Activated CD4-positive, alpha-beta T cell treated with anti-CD3 and anti-CD28 coated beads for 36 hours (primary cell): ENCODE measurements at regions not wholly inside any gene's neighbourhood (a gene's known extent, or its start where the extent isn't known, plus 50 kb on each side); places are given as distances from the start of the nearest gene placed in this dataset.

ENCODE experiments used
- ATAC-seq: fragments of 200-7000 bp; cut with Tn5 transposase; one replicate; pipeline ENCODE4 v1.10.0; 2021; ENCODE audit warnings: mild to moderate bottlenecking, moderate library complexity
- CTCF ChIA-PET: fragments of 350-600 bp; sonication (Branson Sonifier 250); formaldehyde crosslinking; loops from one replicate; lab custom pipeline; 2021; ENCODE audit warnings: antibody characterized with exemption; lab: Charles Lee
- POLR2A ChIA-PET: fragments of 350-600 bp; sonication (Branson Sonifier 250); formaldehyde crosslinking; loops from one replicate; lab custom pipeline; 2021; ENCODE audit warnings: antibody characterized with exemption, inconsistent platforms; lab: Charles Lee
- DNase-seq: peaks from one replicate; pipeline ENCODE4 v3.0.0-alpha.2; 2020
- H3K27ac Mint-ChIP-seq: one replicate; pipeline ENCODE4 v1.8.0; 2021; ENCODE audit warnings: mixed read lengths
- H3K27me3 Mint-ChIP-seq: one replicate; pipeline ENCODE4 v1.8.0; 2021; ENCODE audit warnings: mixed read lengths
- H3K36me3 Mint-ChIP-seq: one replicate; pipeline ENCODE4 v1.8.0; 2021; ENCODE audit warnings: low read depth, mixed read lengths
- H3K4me1 Mint-ChIP-seq: one replicate; pipeline ENCODE4 v1.8.0; 2021; ENCODE audit warnings: mixed read lengths
- H3K4me3 Mint-ChIP-seq: one replicate; pipeline ENCODE4 v1.8.0; 2021; ENCODE audit warnings: mild to moderate bottlenecking, moderate library complexity, mixed read lengths
- H3K9me3 Mint-ChIP-seq: one replicate; pipeline ENCODE4 v1.8.0; 2021; ENCODE audit warnings: low read depth, mixed read lengths
- intact Hi-C, 2 experiments: fragments of 100-400 bp; cut with DNase I in 1 of 2; cut with micrococcal nuclease in 1 of 2; formaldehyde crosslinking; loops; one replicate each; pipeline versions ENCODE4 v1.14.2 to v1.15.1; 2022 to 2024; cut with DNase I, micrococcal nuclease

- no peaks in the 10 kb centered on the region for H3K36me3 Mint-ChIP-seq
- ATAC-seq = no peak
- POLR2A ChIA-PET = no interaction called here
- peaks cover 11% of the 10 kb centered on the region for H3K9me3 Mint-ChIP-seq
- H3K27me3 Mint-ChIP-seq = no peaks in the 10 kb centered on the region
- H3K4me1 Mint-ChIP-seq = no peaks in the 10 kb centered on the region
- no peak for DNase-seq
- CTCF ChIA-PET = interaction anchor here (0.7 kb wide), 1 partner anchor 59 kb away, joined by 3 read pairs; no protein-coding TSS in a partner anchor
- intact Hi-C loops = no loop called here
- H3K4me3 Mint-ChIP-seq = no peak overlapping the region
- H3K27ac Mint-ChIP-seq = no peak overlapping the region
Observed at GRCh38 chr13:34808649-34809048, 133.4 kb upstream of the NBEA start.

GRCh38 chr13:34810996-34811395, 131.1 kb upstream of the NBEA start:
- Mint-ChIP-seq H3K27me3 (no peaks in the 10 kb centered on the region), H3K4me3 (no peak overlapping the region), H3K9me3 (peaks cover 11% of the 10 kb centered on the region), H3K27ac (no peak overlapping the region), H3K36me3 (no peaks in the 10 kb centered on the region), H3K4me1 (no peaks in the 10 kb centered on the region)
- POLR2A ChIA-PET = no interaction called here
- intact Hi-C loops = no loop called here
- ATAC-seq = no peak
- CTCF ChIA-PET = no interaction called here
- DNase-seq = no peak

GRCh38 chr13:34815526-34815925, 126.5 kb upstream of the NBEA start:
- Mint-ChIP-seq H3K27ac (no peak overlapping the region), H3K36me3 (no peaks in the 10 kb centered on the region), H3K4me1 (no peaks in the 10 kb centered on the region), H3K4me3 (no peak overlapping the region), H3K9me3 (peaks cover 11% of the 10 kb centered on the region), H3K27me3 (peaks cover 2% of the 10 kb centered on the region)
- ChIA-PET POLR2A (no interaction called here), CTCF (no interaction called here)
- intact Hi-C loops = no loop called here
- DNase-seq (no peak), ATAC-seq (no peak)

- no peak overlapping the region for H3K4me3 Mint-ChIP-seq
- DNase-seq (no peak), ATAC-seq (no peak)
- peaks cover 5% of the 10 kb centered on the region for H3K27me3 Mint-ChIP-seq
- intact Hi-C loops = no loop called here
- H3K27ac Mint-ChIP-seq = no peak overlapping the region
- no peaks in the 10 kb centered on the region for H3K36me3 Mint-ChIP-seq
- no peaks in the 10 kb centered on the region for H3K4me1 Mint-ChIP-seq
- ChIA-PET POLR2A (no interaction called here), CTCF (no interaction called here)
- peaks cover 11% of the 10 kb centered on the region for H3K9me3 Mint-ChIP-seq
Observed at GRCh38 chr13:34816245-34816884, 125.7 kb upstream of the NBEA start.

GRCh38 chr13:34816908-34817665, 125.0 kb upstream of the NBEA start:
- intact Hi-C loops = no loop called here
- H3K4me3 Mint-ChIP-seq = no peak overlapping the region
- CTCF ChIA-PET = no interaction called here
- ATAC-seq (no peak), DNase-seq (no peak)
- H3K4me1 Mint-ChIP-seq = no peaks in the 10 kb centered on the region
- peaks cover 10% of the 10 kb centered on the region for H3K9me3 Mint-ChIP-seq
- no peak overlapping the region for H3K27ac Mint-ChIP-seq
- H3K36me3 Mint-ChIP-seq = no peaks in the 10 kb centered on the region
- peaks cover 5% of the 10 kb centered on the region for H3K27me3 Mint-ChIP-seq
- POLR2A ChIA-PET = no interaction called here

GRCh38 chr13:34822650-34823049, 119.4 kb upstream of the NBEA start:
- ATAC-seq = no peak
- H3K4me1 Mint-ChIP-seq = no peaks in the 10 kb centered on the region
- H3K36me3 Mint-ChIP-seq = no peaks in the 10 kb centered on the region
- POLR2A ChIA-PET = no interaction called here
- H3K9me3 Mint-ChIP-seq = no peaks in the 10 kb centered on the region
- DNase-seq = no peak
- peaks cover 6% of the 10 kb centered on the region for H3K27me3 Mint-ChIP-seq
- no peak overlapping the region for H3K4me3 Mint-ChIP-seq
- CTCF ChIA-PET = no interaction called here
- intact Hi-C loops = no loop called here
- no peak overlapping the region for H3K27ac Mint-ChIP-seq

- intact Hi-C loops = no loop called here
- Mint-ChIP-seq H3K27ac (no peak overlapping the region), H3K27me3 (peaks cover 4% of the 10 kb centered on the region), H3K4me3 (no peak overlapping the region), H3K36me3 (no peaks in the 10 kb centered on the region), H3K4me1 (no peaks in the 10 kb centered on the region), H3K9me3 (no peaks in the 10 kb centered on the region)
- CTCF ChIA-PET = no interaction called here
- DNase-seq (no peak), ATAC-seq (no peak)
- POLR2A ChIA-PET = no interaction called here
Observed at GRCh38 chr13:34826432-34826831, 115.6 kb upstream of the NBEA start.

GRCh38 chr13:34833562-34834182, 108.4 kb upstream of the NBEA start:
- ATAC-seq = peak; percentile 33

GRCh38 chr13:34842466-34842865, 99.6 kb upstream of the NBEA start:
- Mint-ChIP-seq H3K4me1 (no peaks in the 10 kb centered on the region), H3K4me3 (no peak overlapping the region), H3K36me3 (no peaks in the 10 kb centered on the region), H3K9me3 (no peaks in the 10 kb centered on the region), H3K27ac (no peak overlapping the region), H3K27me3 (peaks cover 13% of the 10 kb centered on the region)
- ChIA-PET CTCF (no interaction called here), POLR2A (no interaction called here)
- ATAC-seq = no peak
- DNase-seq = no peak
- intact Hi-C loops = no loop called here

More at GRCh38 chr13:34833562-34834182, 108.4 kb upstream of the NBEA start:
- peaks cover 8% of the 10 kb centered on the region for H3K27me3 Mint-ChIP-seq
- no peak overlapping the region for H3K27ac Mint-ChIP-seq
- ChIA-PET CTCF (no interaction called here), POLR2A (no interaction called here)
- H3K4me3 Mint-ChIP-seq = no peak overlapping the region
- H3K9me3 Mint-ChIP-seq = peaks cover 2% of the 10 kb centered on the region
- peak; percentile 21 for DNase-seq
- no peaks in the 10 kb centered on the region for H3K4me1 Mint-ChIP-seq
- intact Hi-C loops = no loop called here
- H3K36me3 Mint-ChIP-seq = no peaks in the 10 kb centered on the region

GRCh38 chr13:34847766-34848165, 94.3 kb upstream of the NBEA start:
- intact Hi-C loops = no loop called here
- H3K36me3 Mint-ChIP-seq = no peaks in the 10 kb centered on the region
- no peaks in the 10 kb centered on the region for H3K4me1 Mint-ChIP-seq
- ATAC-seq (no peak), DNase-seq (no peak)
- no peak overlapping the region for H3K4me3 Mint-ChIP-seq
- peaks cover 4% of the 10 kb centered on the region for H3K27me3 Mint-ChIP-seq
- no peaks in the 10 kb centered on the region for H3K9me3 Mint-ChIP-seq
- ChIA-PET CTCF (interaction anchor here (0.6 kb wide), 1 partner anchor 167 kb away, joined by 3 read pairs; no protein-coding TSS in a partner anchor), POLR2A (no interaction called here)
- no peak overlapping the region for H3K27ac Mint-ChIP-seq

- Mint-ChIP-seq H3K27me3 (peaks cover 4% of the 10 kb centered on the region), H3K27ac (no peak overlapping the region), H3K9me3 (no peaks in the 10 kb centered on the region), H3K4me3 (no peak overlapping the region), H3K4me1 (no peaks in the 10 kb centered on the region), H3K36me3 (no peaks in the 10 kb centered on the region)
- ATAC-seq = no peak
- POLR2A ChIA-PET = no interaction called here
- intact Hi-C loops = no loop called here
- CTCF ChIA-PET = no interaction called here
- no peak for DNase-seq
Observed at GRCh38 chr13:34849406-34849805, 92.7 kb upstream of the NBEA start.

- H3K9me3 Mint-ChIP-seq = no peaks in the 10 kb centered on the region
- ChIA-PET CTCF (no interaction called here), POLR2A (no interaction called here)
- no peaks in the 10 kb centered on the region for H3K27me3 Mint-ChIP-seq
- H3K27ac Mint-ChIP-seq = no peak overlapping the region
- intact Hi-C loops = no loop called here
- H3K4me1 Mint-ChIP-seq = no peaks in the 10 kb centered on the region
- no peaks in the 10 kb centered on the region for H3K36me3 Mint-ChIP-seq
- H3K4me3 Mint-ChIP-seq = no peak overlapping the region
- ATAC-seq (no peak), DNase-seq (no peak)
Observed at GRCh38 chr13:34853161-34853560, 88.9 kb upstream of the NBEA start.
